ENCODE measurements at regions not wholly inside any gene's neighbourhood (a gene's known extent, or its start where the extent isn't known, plus 50 kb on each side); places are given as distances from the start of the nearest gene placed in this dataset.

GRCh38 chr17:13352747-13353415 lies 248.8 kb downstream of the HS3ST3A1 start:
- H3K27me3 ChIP-seq (ENCODE audit: control insufficient read depth, insufficient read depth, low read length) = no peaks in the 10 kb centered on the region
- TF ChIP-seq CTCF (IDR thresholded peaks at IDR 0.05; ENCODE audit: insufficient read depth, low read length, severe bottlenecking) = no peak
- DNase-seq (ENCODE audit: low read depth) = peak; percentile 23
- no peaks in the 10 kb centered on the region for H3K36me3 ChIP-seq (ENCODE audit: control insufficient read depth, insufficient read depth, low read length)
- FAIRE-seq = no peak
- H3K4me3 ChIP-seq (ENCODE audit: low read depth, low read length) = no peak overlapping the region

GRCh38 chr17:13351046-13351445 lies 250.7 kb downstream of the HS3ST3A1 start:
- DNase-seq (ENCODE audit: low read depth) (no peak), FAIRE-seq (no peak)
- no peak overlapping the region for H3K4me3 ChIP-seq (ENCODE audit: low read depth, low read length)
- H3K27me3 ChIP-seq (ENCODE audit: control insufficient read depth, insufficient read depth, low read length) = no peaks in the 10 kb centered on the region
- no peaks in the 10 kb centered on the region for H3K36me3 ChIP-seq (ENCODE audit: control insufficient read depth, insufficient read depth, low read length)
- TF ChIP-seq CTCF (IDR thresholded peaks at IDR 0.05; ENCODE audit: insufficient read depth, low read length, severe bottlenecking) = no peak

- FAIRE-seq = no peak
- no peak for DNase-seq (ENCODE audit: low read depth)
- Histone ChIP-seq H3K4me3 (ENCODE audit: low read depth, low read length) (no peak overlapping the region), H3K36me3 (ENCODE audit: control insufficient read depth, insufficient read depth, low read length) (no peaks in the 10 kb centered on the region), H3K27me3 (ENCODE audit: control insufficient read depth, insufficient read depth, low read length) (no peaks in the 10 kb centered on the region)
- no peak for TF ChIP-seq CTCF (IDR thresholded peaks at IDR 0.05; ENCODE audit: insufficient read depth, low read length, severe bottlenecking)
Observed at GRCh38 chr17:13350466-13350865, 251.3 kb downstream of the HS3ST3A1 start.

GRCh38 chr17:13346996-13347762 lies 254.6 kb downstream of the HS3ST3A1 start:
- Histone ChIP-seq H3K27me3 (ENCODE audit: control insufficient read depth, insufficient read depth, low read length) (no peaks in the 10 kb centered on the region), H3K36me3 (ENCODE audit: control insufficient read depth, insufficient read depth, low read length) (no peaks in the 10 kb centered on the region), H3K4me3 (ENCODE audit: low read depth, low read length) (no peak overlapping the region)
- no peak for FAIRE-seq
- DNase-seq (ENCODE audit: low read depth) = peak; percentile 92
- TF ChIP-seq CTCF (IDR thresholded peaks at IDR 0.05; ENCODE audit: insufficient read depth, low read length, severe bottlenecking) = no peak

GRCh38 chr17:13346592-13346991 lies 255.1 kb downstream of the HS3ST3A1 start:
- no peak for FAIRE-seq
- Histone ChIP-seq H3K27me3 (ENCODE audit: control insufficient read depth, insufficient read depth, low read length) (no peaks in the 10 kb centered on the region), H3K36me3 (ENCODE audit: control insufficient read depth, insufficient read depth, low read length) (no peaks in the 10 kb centered on the region), H3K4me3 (ENCODE audit: low read depth, low read length) (no peak overlapping the region)
- DNase-seq (ENCODE audit: low read depth) = no peak
- no peak for TF ChIP-seq CTCF (IDR thresholded peaks at IDR 0.05; ENCODE audit: insufficient read depth, low read length, severe bottlenecking)
